Tibial nerve (tissue), 3 donors: ENCODE measurements at regions not wholly inside any gene's neighbourhood (a gene's known extent, or its start where the extent isn't known, plus 50 kb on each side); places are given as distances from the start of the nearest gene placed in this dataset.

Experiments used
- POLR2A ChIP-seq, 2 donors: fragments of 450-650 bp; IDR thresholded peaks; one replicate each; pipeline ENCODE4 v1.6.1; 2017; ENCODE audit warnings: antibody characterized with exemption in 2 of 2, mild to moderate bottlenecking in 2 of 2, moderate library complexity in 2 of 2
- TF ChIP-seq, protein P1 (sequence below), 5 experiments: fragments of 200-600 bp in 3 of 5; fragments of 450-650 bp in 2 of 5; sonication (generic) in 3 of 5; IDR thresholded peaks; one replicate each; pipeline ENCODE4 v1.5.1; 2016 to 2019; ENCODE audit warnings: antibody characterized with exemption in 5 of 5, mild to moderate bottlenecking in 3 of 5, moderate library complexity in 2 of 5

DNA sequence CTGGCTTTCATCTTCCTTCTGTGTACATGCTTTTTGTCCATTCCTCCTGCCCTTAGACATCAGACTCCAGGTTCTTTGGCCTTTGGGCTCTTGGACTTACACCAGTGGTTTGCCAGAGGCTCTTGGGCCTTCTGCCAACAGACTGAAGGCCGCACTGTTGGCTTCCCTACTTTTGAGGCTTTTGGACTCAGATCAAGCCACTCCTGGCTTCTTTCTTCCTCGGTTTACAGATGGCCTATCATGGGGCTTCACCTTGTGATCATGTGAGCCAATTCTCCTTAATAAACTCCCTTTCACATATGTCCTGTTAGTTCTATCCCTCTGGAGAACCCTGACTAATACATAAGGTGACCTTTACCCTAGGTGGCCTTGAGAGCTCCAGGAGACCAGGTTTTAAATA is 189.1 kb upstream of the CCNG1 start:
- TF ChIP-seq, protein P1, sequence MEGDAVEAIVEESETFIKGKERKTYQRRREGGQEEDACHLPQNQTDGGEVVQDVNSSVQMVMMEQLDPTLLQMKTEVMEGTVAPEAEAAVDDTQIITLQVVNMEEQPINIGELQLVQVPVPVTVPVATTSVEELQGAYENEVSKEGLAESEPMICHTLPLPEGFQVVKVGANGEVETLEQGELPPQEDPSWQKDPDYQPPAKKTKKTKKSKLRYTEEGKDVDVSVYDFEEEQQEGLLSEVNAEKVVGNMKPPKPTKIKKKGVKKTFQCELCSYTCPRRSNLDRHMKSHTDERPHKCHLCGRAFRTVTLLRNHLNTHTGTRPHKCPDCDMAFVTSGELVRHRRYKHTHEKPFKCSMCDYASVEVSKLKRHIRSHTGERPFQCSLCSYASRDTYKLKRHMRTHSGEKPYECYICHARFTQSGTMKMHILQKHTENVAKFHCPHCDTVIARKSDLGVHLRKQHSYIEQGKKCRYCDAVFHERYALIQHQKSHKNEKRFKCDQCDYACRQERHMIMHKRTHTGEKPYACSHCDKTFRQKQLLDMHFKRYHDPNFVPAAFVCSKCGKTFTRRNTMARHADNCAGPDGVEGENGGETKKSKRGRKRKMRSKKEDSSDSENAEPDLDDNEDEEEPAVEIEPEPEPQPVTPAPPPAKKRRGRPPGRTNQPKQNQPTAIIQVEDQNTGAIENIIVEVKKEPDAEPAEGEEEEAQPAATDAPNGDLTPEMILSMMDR (IDR thresholded peaks at IDR 0.05): no peak
- no peak for TF ChIP-seq POLR2A (IDR thresholded peaks at IDR 0.05)
